Ascending aorta (tissue), 2 donors: ENCODE measurements at regions not wholly inside any gene's neighbourhood (a gene's known extent, or its start where the extent isn't known, plus 50 kb on each side); places are given as distances from the start of the nearest gene placed in this dataset.

ENCODE experiments used
- DNase-seq, 2 donors: peaks; one replicate each; pipeline ENCODE4 v3.0.0-alpha.2; 2019; ENCODE audit warnings: low spot score in 2 of 2
- H3K27ac ChIP-seq, 2 donors: fragments of 200-600 bp; sonication (generic); one replicate each; pipeline ENCODE4 v1.5.1; 2016 to 2017; ENCODE audit warnings: mild to moderate bottlenecking in 1 of 2
- H3K27me3 ChIP-seq: fragments of 200-600 bp; sonication (generic); one replicate; pipeline ENCODE4 v1.5.1; 2017
- H3K36me3 ChIP-seq, 2 donors: fragments of 200-600 bp; sonication (generic); one replicate each; pipeline ENCODE4 v1.5.1; 2016
- H3K4me1 ChIP-seq, 2 donors: fragments of 200-600 bp; sonication (generic); one replicate each; pipeline ENCODE4 v1.5.1; 2016 to 2017; ENCODE audit warnings: mild to moderate bottlenecking in 1 of 2
- H3K4me3 ChIP-seq, 2 donors: fragments of 200-600 bp; sonication (generic); one replicate each; pipeline ENCODE4 v1.5.1; 2016 to 2017; ENCODE audit warnings: mild to moderate bottlenecking in 1 of 2
- H3K9me3 ChIP-seq, 2 donors: fragments of 200-600 bp; sonication (generic); one replicate each; pipeline ENCODE4 v1.5.1; 2016
- intact Hi-C: fragments of 100-400 bp; cut with DNase I; formaldehyde crosslinking; loops from one replicate; pipeline ENCODE4 v1.15.1; 2023
- TF ChIP-seq, protein P1 (sequence below), 3 experiments: fragments of 200-600 bp in 2 of 3; fragments of 450-650 bp in 1 of 3; sonication (generic) in 2 of 3; IDR thresholded peaks; one replicate each; pipeline ENCODE4 v1.5.1; 2016 to 2019; ENCODE audit warnings: antibody characterized with exemption in 3 of 3, mild to moderate bottlenecking in 1 of 3, moderate library complexity in 1 of 3

DNA sequence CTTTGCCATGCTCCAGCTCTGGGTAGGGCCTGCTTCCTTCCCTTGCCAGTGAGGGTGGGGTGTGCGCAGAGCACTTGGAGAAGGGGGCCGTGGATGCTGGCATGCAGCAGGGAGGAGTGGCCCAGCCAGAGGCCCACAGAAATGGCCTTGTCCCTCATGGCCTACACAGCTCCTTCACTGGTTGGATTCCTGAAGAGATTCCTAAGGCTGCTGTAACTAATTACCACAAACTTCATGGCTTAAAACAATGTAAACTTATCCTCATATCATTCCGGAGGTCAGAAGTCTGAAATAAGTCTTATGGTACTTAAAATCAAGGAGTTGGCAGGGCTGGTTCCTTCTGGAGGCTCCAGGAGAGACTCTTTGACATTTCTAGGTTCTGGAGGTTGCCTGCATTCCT, 195.2 kb downstream of the GLI2 start:
- intact Hi-C loops: no loop called here
- no peak overlapping the region for H3K27ac ChIP-seq
- H3K4me3 ChIP-seq: no peak overlapping the region
- H3K4me1 ChIP-seq: peaks cover 8 to 19% of the 10 kb centered on the region in 2 donors
- DNase-seq: no peak
- peaks cover 3 to 5% of the 10 kb centered on the region in 2 donors for H3K36me3 ChIP-seq
- H3K27me3 ChIP-seq: no peaks in the 10 kb centered on the region
- peaks cover 0 to 10% of the 10 kb centered on the region in 2 donors for H3K9me3 ChIP-seq
- TF ChIP-seq, protein P1, sequence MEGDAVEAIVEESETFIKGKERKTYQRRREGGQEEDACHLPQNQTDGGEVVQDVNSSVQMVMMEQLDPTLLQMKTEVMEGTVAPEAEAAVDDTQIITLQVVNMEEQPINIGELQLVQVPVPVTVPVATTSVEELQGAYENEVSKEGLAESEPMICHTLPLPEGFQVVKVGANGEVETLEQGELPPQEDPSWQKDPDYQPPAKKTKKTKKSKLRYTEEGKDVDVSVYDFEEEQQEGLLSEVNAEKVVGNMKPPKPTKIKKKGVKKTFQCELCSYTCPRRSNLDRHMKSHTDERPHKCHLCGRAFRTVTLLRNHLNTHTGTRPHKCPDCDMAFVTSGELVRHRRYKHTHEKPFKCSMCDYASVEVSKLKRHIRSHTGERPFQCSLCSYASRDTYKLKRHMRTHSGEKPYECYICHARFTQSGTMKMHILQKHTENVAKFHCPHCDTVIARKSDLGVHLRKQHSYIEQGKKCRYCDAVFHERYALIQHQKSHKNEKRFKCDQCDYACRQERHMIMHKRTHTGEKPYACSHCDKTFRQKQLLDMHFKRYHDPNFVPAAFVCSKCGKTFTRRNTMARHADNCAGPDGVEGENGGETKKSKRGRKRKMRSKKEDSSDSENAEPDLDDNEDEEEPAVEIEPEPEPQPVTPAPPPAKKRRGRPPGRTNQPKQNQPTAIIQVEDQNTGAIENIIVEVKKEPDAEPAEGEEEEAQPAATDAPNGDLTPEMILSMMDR (IDR thresholded peaks at IDR 0.05): no peak

DNA sequence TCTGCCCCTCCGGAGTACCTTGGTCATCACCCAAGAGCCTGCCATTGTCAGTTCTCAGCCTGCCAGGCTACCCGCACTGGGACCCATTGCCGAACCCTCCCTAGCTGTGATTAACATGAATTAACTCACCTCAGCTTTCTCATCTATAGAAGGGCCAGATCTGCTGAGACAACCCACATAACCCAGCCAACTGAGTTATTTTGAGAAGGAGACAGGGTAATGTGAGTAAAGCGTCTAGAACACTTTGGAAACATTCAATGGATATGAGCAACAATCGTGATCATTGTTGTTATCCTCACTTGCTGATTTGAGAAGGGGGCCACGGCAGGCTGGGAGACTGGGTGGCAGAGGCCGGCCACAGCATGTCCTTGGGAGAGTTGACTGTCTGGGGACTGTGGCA, 196.8 kb downstream of the GLI2 start:
- Histone ChIP-seq H3K9me3 (peaks cover 0 to 10% of the 10 kb centered on the region in 2 donors), H3K27ac (peak overlapping the region in 1 of 2 donors; percentile 54), H3K4me1 (peaks cover 13 to 35% of the 10 kb centered on the region in 2 donors), H3K36me3 (peaks cover 3 to 4% of the 10 kb centered on the region in 2 donors), H3K27me3 (no peaks in the 10 kb centered on the region), H3K4me3 (no peak overlapping the region)
- intact Hi-C loops: no loop called here
- no peak for DNase-seq
- TF ChIP-seq, protein P1 (IDR thresholded peaks at IDR 0.05): no peak

DNA sequence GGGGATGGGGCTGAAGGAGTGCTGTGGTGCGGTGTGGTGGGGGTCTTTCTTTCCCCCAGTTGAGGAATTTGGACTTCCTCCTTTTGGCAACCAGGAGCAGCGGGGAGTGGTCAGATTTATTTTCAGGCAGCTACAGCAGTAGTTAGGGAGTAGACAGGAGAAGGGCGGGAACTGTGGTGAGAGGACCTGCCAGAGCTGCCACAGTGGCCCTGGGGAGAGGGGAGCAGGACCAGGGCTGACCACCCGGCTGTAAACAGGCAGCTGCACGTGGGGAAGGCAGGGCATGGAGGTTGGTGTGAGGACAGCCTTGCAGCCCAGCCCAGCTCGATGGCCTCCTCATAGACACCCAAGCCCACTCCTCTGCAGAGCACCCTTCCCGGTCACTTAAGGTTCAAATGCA, 197.2 kb downstream of the GLI2 start:
- peaks cover 0 to 10% of the 10 kb centered on the region in 2 donors for H3K9me3 ChIP-seq
- intact Hi-C loops: no loop called here
- peaks cover 16 to 39% of the 10 kb centered on the region in 2 donors for H3K4me1 ChIP-seq
- H3K27me3 ChIP-seq: no peaks in the 10 kb centered on the region
- peaks cover 0 to 3% of the 10 kb centered on the region in 2 donors for H3K36me3 ChIP-seq
- no peak overlapping the region for H3K4me3 ChIP-seq
- peak overlapping the region in 1 of 2 donors; percentile 54 for H3K27ac ChIP-seq
- DNase-seq: no peak
- TF ChIP-seq, protein P1 (IDR thresholded peaks at IDR 0.05): no peak

DNA sequence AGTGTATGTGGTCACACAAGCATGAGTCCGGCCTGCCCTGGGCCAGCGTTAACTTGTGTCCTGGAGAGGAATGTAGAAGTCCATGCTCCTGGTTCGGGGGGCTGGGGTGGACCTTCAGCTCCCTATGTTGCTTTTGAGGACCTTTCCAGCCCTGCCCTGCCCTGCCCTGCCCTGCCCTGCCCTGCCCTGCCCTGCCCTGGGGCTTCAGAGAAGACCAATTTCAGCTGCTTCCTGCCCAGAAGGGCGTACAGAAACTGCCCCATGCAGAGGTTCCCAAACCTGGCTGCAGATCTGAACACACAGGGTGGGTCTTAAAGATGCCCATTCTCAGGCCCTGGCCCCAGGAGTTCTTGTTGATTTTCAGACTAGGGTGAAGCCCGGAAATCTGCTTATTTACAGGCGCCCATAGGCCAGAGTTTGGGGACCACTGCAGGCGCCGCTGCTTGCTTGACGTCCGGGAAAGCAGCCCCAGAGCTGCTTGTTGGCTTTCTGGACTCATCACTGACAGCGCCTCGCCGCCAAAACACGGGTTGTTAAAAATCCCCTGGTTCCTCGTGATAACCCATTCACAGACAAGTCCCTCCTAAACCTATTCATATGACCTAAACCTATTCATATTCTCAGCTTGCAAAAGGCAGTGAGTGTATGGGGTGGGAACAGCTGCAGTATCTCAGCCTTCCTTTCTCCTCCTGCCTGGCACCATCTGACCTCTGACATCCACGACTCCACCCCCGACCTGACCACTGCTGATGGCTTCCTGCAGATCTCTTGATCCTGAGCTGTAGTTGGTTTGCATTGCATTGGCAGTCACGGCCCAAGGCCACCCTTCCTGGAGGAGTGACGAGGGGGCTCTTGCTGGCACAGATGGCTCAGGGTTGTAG, 198.3 kb downstream of the GLI2 start:
- no peak overlapping the region for H3K4me3 ChIP-seq
- peaks cover 0 to 10% of the 10 kb centered on the region in 2 donors for H3K9me3 ChIP-seq
- peaks cover 0 to 3% of the 10 kb centered on the region in 2 donors for H3K36me3 ChIP-seq
- peaks cover 23 to 49% of the 10 kb centered on the region in 2 donors for H3K4me1 ChIP-seq
- no peaks in the 10 kb centered on the region for H3K27me3 ChIP-seq
- intact Hi-C loops: no loop called here
- TF ChIP-seq, protein P1 (IDR thresholded peaks at IDR 0.05): no peak
- DNase-seq: no peak
- H3K27ac ChIP-seq: peak overlapping the region; percentile 40 to 54

DNA sequence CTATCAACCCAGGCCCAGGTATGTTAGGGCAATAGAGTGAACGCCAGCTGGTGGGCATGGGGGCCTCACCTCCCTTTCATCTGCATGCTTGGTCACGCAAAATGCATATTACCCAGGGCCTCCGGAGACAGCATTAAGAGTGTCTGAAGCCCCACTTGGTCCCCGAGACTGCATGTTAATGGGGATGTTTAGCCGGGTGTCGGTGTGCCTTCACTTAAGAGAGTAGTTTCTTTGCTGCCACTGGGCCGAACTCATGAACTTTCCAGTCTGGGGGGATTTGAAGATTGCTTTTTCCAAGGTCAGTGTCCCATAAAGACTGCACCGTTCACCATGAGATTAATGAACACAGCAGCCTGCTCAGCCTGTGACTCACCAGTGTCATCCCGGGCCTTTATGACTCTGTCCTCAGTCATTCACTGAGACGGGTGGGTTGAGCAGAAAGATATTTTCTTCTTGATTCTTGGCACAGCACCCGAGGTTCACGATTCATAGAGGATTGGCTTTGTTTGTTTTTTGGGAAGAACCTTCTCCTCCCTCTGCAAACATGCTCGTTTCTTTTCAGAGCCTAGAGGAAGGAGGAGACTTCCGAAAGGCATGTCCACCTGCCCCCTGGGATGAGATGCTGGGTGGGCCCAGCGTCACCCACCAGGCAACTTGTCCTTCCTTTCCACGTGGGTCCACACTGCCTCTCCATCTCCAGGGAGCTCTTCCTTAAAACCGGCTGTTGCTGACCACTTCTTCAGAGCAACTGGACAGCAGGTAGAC, 199.1 kb downstream of the GLI2 start:
- H3K9me3 ChIP-seq: peaks cover 0 to 10% of the 10 kb centered on the region in 2 donors
- intact Hi-C loops: loop anchor here (1.0 to 5.0 kb wide), 2 partner anchors 32 to 129 kb away; no protein-coding TSS in a partner anchor
- no peak overlapping the region for H3K4me3 ChIP-seq
- H3K36me3 ChIP-seq: peaks cover 0 to 3% of the 10 kb centered on the region in 2 donors
- peak overlapping the region; percentile 52 to 76 for H3K27ac ChIP-seq
- peaks cover 24 to 54% of the 10 kb centered on the region in 2 donors for H3K4me1 ChIP-seq
- H3K27me3 ChIP-seq: no peaks in the 10 kb centered on the region
- peak in 1 of 2 donors; percentile 76 for DNase-seq
- TF ChIP-seq, protein P1 (IDR thresholded peaks at IDR 0.05): no peak
